Right lung (tissue), 2 donors: ENCODE measurements at regions not wholly inside any gene's neighbourhood (a gene's known extent, or its start where the extent isn't known, plus 50 kb on each side); places are given as distances from the start of the nearest gene placed in this dataset.

ENCODE experiments used
- DNase-seq, 2 donors: peaks; one replicate each; pipeline ENCODE4 v3.0.0-alpha.2; 2013

DNA sequence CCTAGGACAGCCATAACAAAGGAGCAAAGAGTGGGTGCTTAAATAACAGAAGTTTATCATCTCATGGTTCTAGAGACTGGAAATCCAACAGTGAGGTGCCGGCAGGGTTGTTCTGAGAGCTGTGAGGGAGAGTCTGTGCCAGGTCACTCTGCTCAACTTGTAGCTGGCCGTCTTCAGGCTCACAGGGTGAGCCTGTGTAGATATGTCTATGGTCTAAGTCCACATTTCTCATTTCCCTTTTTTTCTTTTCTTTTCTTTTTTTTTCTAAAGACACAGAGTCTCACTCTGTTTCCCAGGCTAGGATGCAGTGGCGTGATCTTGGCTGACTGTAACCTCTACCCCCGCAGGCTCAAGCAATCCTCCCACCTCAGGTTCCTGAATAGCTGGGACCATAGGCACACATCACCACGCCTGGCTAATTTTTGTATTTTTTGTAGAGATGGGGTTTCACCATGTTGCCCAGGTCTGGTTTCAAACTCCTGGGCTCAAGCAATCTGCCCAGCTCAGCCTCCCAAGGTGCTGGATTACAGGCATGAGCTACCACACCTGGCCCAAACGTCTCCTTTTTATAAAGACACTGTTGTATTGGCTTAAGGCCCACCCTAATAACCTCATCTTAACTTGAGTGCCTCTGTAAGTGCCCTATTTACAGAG is 142.2 kb downstream of the SP3 start:
- no peak for DNase-seq

DNA sequence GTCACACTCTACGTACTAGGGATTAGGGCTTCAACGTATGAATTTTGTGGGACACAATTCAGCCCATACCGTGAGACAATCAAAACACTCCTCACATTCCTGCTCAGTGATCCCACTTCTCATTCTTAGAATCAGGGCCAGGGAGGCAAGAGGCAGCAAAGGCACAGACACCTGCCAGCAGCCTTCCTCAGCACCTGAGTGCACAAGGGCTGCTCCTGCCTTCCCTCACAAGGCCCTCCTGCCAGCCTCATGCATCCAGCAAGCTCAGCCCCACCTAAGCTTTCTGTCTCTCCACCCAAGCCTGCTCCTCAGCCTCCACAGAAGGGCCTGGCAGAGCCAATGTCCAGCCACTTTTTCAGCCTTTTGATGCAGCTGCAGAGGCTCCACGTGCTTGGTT is 141.6 kb downstream of the SP3 start:
- no peak for DNase-seq

DNA sequence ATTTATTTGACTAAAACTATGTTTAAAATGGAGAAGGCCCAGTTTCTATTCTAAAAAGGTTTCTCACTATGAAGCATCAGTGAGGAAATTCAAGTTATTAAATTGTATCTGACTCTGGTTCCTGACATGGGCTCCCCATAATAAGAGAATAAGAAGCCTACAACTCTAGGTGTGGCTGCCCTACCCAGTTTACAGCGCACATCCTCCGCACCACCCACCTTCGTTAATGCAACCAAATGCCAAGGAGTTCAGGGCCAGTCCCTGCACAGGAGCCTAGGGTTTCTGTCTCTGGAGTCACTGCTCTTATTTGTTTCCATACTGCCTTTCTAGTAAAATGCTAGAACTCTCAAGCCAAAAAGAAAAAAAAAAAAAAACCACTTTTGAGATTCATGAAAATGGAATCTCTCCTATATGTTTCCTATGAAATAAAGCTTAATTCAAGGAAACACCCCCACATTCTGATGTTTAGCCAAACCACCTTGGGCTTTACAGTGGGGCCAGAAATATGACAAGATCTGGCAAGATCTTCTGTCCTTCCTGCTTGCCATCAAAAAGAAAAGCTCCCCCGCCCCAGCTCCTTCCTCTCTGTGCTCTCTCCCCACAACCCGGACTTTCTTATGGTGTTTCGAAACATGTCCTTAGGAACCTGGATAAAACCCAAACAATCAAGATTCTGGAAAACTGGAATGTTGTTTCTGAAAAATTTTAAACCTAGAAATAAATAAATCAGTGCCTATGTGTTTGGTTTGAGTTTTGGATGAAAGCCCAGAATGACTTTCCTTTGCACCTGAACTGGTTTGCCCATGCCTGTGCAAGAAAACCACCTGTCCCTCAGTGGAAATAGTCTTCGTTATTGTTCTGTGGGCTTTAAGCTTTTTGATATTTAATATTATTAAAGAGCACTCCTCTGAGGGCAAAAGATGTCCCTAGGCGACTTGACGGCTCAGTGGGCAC is 136.7 kb downstream of the SP3 start:
- no peak for DNase-seq

DNA sequence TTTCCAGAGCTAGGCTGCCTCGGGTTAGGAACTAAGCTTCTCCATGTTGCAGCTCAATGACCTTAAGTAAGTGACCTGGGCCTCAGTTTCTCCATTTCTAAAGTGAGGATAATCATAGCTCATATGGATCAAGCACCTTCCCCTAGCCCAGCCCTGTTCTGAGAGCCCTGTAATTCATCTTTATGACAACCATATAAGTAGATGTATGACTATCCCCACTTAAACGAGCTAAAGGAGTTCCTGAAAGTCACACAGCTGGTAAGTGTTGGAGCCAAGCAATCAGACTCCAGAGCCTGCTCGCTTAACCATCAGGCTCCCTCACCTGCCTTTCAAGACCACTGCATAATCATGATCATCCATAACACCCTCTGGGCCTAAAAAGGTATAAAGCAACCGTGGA is 135.4 kb downstream of the SP3 start:
- no peak for DNase-seq

DNA sequence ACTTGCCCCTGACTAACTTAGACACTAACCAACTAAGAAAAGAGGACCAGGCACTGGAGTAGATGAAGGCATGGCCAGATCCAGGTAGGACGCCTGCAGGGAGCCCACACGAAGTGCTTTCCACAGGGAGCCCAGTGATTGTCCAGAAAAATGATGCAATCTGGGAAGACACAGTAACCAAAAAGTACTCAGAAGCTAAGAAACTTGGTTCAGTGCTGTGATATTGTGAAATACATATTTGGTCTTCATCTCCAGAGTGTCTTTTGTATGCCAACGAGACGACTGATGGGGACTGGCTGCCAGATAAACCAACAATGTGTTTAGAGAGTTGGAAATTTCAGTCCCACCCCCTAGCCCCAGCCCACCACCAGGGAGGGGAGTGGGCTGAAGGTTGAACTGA is 135.0 kb downstream of the SP3 start:
- DNase-seq: peak in 1 of 2 donors; percentile 27

DNA sequence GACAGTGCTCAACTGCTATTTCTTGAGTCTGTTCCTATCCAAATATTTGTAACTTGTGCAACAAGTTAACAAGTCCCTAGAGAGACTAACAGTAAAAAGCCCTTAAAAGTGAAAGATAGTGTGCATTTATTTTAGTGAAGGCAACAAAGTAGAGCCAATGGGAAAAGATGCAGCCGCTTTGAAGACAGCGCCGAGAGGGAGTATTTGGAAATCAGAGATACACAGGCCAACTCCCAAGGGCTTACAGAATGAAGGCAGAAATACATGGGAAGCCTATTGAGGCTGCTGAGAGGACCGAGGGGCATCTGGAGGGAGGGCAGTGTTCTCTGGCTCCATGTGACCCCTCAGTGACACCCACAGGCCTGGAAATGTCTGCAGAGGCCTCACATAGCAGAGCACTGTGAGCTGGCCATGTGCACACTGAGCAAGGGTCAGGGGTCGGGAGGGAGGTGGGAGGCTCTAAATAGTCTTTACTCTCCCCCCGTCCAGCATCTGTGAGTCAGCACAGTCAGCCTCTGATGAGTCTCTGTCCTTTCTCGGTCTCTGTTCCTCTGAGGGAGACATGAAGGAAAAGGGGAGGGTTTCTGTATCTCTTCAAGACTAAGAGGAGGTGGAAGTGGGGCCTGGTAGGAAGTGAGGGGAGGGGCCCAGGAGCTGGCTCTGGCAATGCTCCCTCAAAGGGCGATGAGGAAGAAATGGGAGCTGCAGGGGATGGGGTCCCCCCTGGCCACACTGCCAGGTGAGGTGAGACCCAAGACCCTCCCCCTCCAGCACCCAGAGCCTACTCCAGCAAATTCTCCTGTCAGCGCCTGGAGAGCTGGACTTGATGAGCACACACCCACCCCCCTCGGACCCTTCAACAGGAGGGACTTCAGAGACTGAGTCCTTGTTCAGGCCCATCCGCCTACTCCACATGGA is 133.6 kb downstream of the SP3 start:
- DNase-seq: peak; percentile 40 to 52

DNA sequence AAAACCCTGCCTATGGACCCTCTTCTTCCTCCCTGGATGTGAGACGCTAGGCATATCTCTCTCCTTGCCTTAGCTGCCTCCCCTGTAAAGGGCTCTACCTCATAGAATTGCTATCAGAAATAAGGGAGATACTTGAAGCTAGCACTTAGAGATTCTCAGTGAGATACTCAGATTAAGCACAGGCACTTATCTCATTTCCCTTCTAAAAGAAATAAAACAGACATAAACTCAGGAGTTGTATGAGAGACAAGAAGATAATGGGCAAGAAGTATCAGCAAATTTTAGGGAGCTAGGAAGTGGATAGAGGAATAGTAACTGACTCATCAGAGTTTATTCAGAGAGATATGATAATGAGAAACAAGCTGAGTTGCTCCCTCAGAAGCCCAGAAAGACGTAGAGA is 131.0 kb downstream of the SP3 start:
- DNase-seq: no peak

DNA sequence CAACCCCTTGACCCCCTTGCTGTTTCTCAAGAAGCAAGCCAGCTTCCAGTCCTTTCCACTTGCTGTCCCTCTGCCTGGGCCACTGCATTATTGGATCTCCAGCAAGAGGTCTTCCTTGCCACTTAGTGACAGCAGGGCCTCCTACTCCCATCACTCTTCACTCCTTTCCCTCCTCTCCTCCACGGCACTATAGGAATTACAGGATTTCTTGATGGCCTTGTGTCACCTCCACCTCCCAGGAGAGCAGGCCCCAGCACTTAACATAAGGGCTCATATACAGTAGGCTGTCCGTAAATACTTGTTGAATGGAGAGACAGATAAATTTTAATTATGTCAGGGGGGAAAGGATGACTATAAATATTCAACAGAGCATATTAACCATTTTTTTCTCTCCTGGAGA is 129.4 kb downstream of the SP3 start:
- no peak for DNase-seq

DNA sequence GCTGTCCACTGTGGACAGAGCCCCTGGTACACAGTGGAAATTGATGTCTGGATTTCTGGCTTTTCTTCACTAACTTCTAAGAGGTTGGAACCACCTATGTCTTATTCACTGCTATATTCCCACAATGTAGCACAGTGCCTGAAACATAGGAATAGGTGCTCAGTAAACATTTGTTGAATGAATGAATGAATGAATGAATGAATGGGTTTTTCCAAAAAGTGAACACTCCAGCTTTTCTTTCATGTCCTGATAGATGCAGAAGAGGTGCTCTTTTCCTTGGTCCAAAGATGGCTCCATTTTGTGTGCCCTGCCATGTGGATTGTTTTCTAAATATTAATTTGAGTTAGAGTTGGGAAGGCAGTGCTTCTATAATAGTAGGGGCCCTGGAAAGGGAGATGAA is 124.1 kb downstream of the SP3 start:
- DNase-seq: no peak

DNA sequence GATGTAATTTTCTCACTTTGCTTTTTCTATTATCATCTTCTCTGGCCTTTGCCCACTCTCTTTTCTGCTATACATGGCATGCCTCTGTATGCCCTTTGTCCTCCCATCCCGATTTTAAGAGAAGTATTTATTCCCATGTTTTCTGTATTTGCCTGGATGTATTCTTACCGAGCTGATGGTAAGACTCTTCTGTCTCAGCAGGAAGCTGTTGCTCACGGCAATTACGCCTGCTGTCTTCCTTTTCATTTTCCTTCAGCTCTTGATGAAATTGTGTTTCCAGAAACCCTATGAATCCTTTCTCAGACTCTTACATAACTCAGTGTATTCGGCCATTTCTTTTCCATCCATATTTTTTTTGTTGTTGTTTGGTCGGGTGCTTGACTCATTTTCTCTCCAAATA is 121.6 kb downstream of the SP3 start:
- DNase-seq: no peak

DNA sequence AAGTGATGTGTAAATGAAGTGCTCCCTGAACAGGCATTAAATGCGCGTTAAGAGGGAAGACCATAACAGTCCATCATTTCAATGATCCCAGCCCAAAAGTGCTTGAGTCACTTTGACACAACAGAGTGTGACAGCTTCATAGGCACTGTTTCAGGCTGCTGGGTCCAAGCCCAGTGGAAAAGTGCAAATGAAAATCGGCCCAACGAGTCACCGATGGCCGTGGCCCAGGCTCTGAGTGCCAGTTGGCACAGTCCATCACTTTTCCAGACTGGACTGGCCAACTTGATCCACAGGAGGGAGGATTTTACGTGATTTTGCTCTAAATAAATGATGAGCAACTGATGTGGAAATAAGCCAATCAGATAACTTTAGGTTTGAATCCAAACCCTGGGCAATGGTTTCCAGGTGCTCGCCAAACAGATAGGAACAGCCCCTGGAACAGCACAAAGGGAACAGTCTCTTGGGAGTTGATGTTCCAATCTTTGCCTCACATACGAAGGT is 114.0 kb downstream of the SP3 start:
- peak; percentile 53 to 55 for DNase-seq

DNA sequence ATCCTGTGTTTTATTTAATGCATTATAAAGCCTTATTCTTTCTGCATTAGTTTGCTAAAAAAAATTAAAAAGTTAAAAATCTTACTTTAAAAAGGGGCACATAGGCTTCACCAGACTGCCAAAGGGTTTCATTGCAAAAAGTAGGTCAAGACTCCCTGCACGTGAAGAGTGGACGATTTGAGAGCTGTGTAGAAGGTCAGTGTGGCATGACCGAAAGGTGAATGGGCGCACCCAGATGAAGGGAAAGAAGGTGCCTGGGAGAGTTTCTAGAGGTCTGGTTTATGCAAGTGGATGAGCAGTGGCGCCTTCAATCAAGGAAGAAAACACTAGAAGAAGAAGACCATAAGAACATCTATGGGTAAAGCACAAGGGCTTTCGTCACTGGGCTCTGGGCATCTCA is 111.0 kb downstream of the SP3 start:
- DNase-seq: no peak

DNA sequence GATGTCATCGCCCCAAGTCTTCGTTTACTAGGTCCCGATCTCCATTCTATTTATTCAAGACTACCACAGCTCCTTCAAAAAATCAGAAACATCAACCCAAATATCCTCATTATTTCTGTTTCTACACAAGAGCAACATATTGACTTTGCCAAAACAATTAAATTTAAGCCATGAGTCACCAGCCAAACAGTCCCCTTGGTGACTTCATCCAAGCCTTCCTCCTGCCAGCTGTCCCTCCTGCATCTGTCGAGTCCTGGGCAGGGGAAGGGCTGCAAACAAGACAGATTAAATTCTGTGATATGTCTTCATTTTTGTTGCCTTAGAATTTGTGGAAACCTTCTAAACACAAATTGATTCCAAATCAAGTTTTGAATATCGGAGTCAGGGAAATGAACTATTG is 110.3 kb downstream of the SP3 start:
- DNase-seq: no peak

DNA sequence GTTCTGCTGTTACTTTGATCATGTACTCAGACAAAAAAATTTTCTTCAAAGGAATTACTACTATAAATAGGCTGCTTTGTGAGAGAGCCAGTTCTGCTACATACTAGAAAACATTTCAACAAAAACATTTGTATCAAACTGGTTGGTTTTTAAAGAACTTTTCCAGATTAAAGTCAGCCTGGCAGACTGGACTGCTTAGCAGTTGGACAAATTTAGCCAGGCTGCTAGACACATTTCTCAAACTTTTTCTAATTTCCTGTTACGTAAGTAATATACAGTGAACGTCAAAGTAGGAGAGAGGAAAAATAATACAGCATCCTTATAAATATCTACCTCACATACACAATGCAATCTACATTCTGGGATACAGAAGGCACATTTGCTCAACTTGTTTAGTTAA is 109.5 kb downstream of the SP3 start:
- no peak for DNase-seq
